Neural cell (in vitro differentiated cells): ENCODE measurements at regions not wholly inside any gene's neighbourhood (a gene's known extent, or its start where the extent isn't known, plus 50 kb on each side); places are given as distances from the start of the nearest gene placed in this dataset.

Experiments
- H2AFZ ChIP-seq: fragments of 200-600, 300-800 bp; sonication (generic), shearing (Covaris generic); 2 replicates; pipeline ENCODE4 v1.6.0; 2014; ENCODE audit warnings: low read depth, mild to moderate bottlenecking, antibody characterized with exemption, low read length, moderate library complexity
- H3F3A ChIP-seq: fragments of 200-600 bp; shearing (Covaris generic); 2 replicates; pipeline ENCODE4 v1.6.1; 2016; ENCODE audit warnings: mild to moderate bottlenecking, moderate library complexity, mixed read lengths, antibody characterized with exemption, low read length; ENCODE audit not compliant: insufficient read depth, poor library complexity, severe bottlenecking
- H3K27ac ChIP-seq: fragments of 200-600, 300-800 bp; sonication (generic), shearing (Covaris generic); 2 replicates; pipeline ENCODE4 v1.5.1; 2014; ENCODE audit warnings: mild to moderate bottlenecking, low read length, moderate library complexity
- H3K27me3 ChIP-seq: fragments of 300-800, 200-600 bp; sonication (generic), shearing (Covaris generic); 2 replicates; pipeline ENCODE4 v1.6.0; 2014; ENCODE audit warnings: mild to moderate bottlenecking, low read depth, low read length, moderate library complexity; ENCODE audit not compliant: insufficient read depth
- H3K36me3 ChIP-seq: fragments of 300-800, 200-600 bp; sonication (generic), shearing (Covaris generic); 2 replicates; pipeline ENCODE4 v1.5.1; 2014; ENCODE audit warnings: mild to moderate bottlenecking, antibody characterized with exemption, low read length, moderate library complexity; ENCODE audit not compliant: insufficient read depth
- H3K4me2 ChIP-seq: fragments of 300-800, 200-600 bp; sonication (generic), shearing (Covaris generic); 2 replicates; pipeline ENCODE4 v1.6.0; 2014; ENCODE audit warnings: mild to moderate bottlenecking, low read length
- H3K4me3 ChIP-seq: fragments of 300-800, 200-600 bp; sonication (generic), shearing (Covaris generic); 2 replicates; pipeline ENCODE4 v1.5.1; 2014; ENCODE audit warnings: mild to moderate bottlenecking, low read length, moderate library complexity
- H3K79me2 ChIP-seq: fragments of 200-600 bp; shearing (Covaris generic); replicated peaks from 2 replicates; pipeline ENCODE4 v1.6.0; 2014; ENCODE audit warnings: mild to moderate bottlenecking, low read length, moderate library complexity; ENCODE audit not compliant: insufficient read depth
- H3K9ac ChIP-seq: fragments of 300-800, 200-600 bp; sonication (generic), shearing (Covaris generic); 2 replicates; pipeline ENCODE4 v1.6.1; 2016; ENCODE audit warnings: mild to moderate bottlenecking, low read length, mixed read lengths
- H3K9me2 ChIP-seq: fragments of 200-600 bp; shearing (Covaris generic); 2 replicates; pipeline ENCODE4 v1.6.1; 2016; ENCODE audit warnings: mild to moderate bottlenecking, low read length, mixed read lengths; ENCODE audit not compliant: insufficient read depth
- H3K9me3 ChIP-seq: fragments of 200-600, 300-800 bp; sonication (generic), shearing (Covaris generic); 2 replicates; pipeline ENCODE4 v1.6.1; 2016; ENCODE audit warnings: mild to moderate bottlenecking, mixed run types, low read length, moderate library complexity, mixed read lengths
- H4K20me1 ChIP-seq: fragments of 200-600 bp; shearing (Covaris generic); 2 replicates; pipeline ENCODE4 v1.6.1; 2016; ENCODE audit warnings: mild to moderate bottlenecking, mixed run types; ENCODE audit not compliant: insufficient read depth
- EP300 ChIP-seq: fragments of 450-650 bp; conservative IDR thresholded peaks from 2 replicates; pipeline ENCODE4 v1.6.1; 2014; ENCODE audit warnings: antibody characterized with exemption, mild to moderate bottlenecking, moderate library complexity; ENCODE audit not compliant: poor library complexity, severe bottlenecking
- EZH2 ChIP-seq: fragments of 200-600, 300-800 bp; shearing (Covaris generic), sonication (generic); IDR thresholded peaks from 2 replicates; pipeline ENCODE4 v1.6.1; 2014; ENCODE audit warnings: antibody characterized with exemption, low read length, borderline replicate concordance, mild to moderate bottlenecking; ENCODE audit not compliant: insufficient read depth, poor library complexity, severe bottlenecking
- MXI1 ChIP-seq: fragments of 450-650 bp; conservative IDR thresholded peaks from 2 replicates; pipeline ENCODE4 v1.6.1; 2014; ENCODE audit warnings: antibody characterized with exemption, mild to moderate bottlenecking; ENCODE audit not compliant: poor library complexity, severe bottlenecking
- POLR2AphosphoS5 ChIP-seq: IDR thresholded peaks from 2 replicates; pipeline ENCODE4 v1.6.1; 2012
- RAD21 ChIP-seq: fragments of 450-650 bp; conservative IDR thresholded peaks from 2 replicates; pipeline ENCODE4 v1.6.1; 2014; ENCODE audit warnings: antibody characterized with exemption, mild to moderate bottlenecking, moderate library complexity
- SMC3 ChIP-seq: fragments of 450-650 bp; conservative IDR thresholded peaks from 2 replicates; pipeline ENCODE4 v1.6.1; 2014; ENCODE audit warnings: antibody characterized with exemption, mild to moderate bottlenecking, moderate library complexity; ENCODE audit not compliant: poor library complexity
- TAF1 ChIP-seq: IDR thresholded peaks from 2 replicates; pipeline ENCODE4 v1.6.1; 2012; ENCODE audit warnings: low read depth
- TF ChIP-seq, protein P1 (sequence below): fragments of 450-650 bp; IDR thresholded peaks from 2 replicates; pipeline ENCODE4 v1.5.1; 2014; ENCODE audit warnings: antibody characterized with exemption, mild to moderate bottlenecking, moderate library complexity; ENCODE audit not compliant: poor library complexity, severe bottlenecking
- TF ChIP-seq, protein P2 (sequence below): IDR thresholded peaks from 2 replicates; pipeline ENCODE4 v1.6.1; 2012; ENCODE audit warnings: borderline replicate concordance

DNA sequence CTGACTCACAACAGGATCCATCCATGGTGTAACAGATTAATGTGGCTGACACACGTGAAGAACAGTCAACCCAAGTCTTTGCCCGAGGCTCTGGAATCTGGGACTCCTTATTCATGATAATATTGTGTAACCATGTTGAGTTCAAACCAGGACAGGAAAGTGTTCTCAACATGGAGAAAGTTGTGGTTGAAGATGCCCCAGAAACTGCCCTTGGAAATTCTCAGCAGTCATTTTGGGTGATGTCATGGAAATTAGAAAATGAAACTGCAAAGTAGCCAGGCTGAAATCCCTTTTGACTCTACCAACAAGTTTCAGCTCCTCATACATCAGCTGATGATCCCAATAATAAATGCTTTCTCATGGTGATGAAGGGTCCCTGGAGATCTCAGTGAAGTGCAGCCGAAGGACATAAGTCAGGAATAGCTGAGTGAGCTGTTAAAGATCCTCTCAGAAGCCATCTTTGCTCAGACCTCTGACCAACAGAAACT, 307.7 kb downstream of the TNS1 start:
- H2AFZ ChIP-seq, result no peak overlapping the region
- H3K27ac ChIP-seq, result no peak overlapping the region
- no peak for TF ChIP-seq POLR2AphosphoS5
- TF ChIP-seq, protein P1, sequence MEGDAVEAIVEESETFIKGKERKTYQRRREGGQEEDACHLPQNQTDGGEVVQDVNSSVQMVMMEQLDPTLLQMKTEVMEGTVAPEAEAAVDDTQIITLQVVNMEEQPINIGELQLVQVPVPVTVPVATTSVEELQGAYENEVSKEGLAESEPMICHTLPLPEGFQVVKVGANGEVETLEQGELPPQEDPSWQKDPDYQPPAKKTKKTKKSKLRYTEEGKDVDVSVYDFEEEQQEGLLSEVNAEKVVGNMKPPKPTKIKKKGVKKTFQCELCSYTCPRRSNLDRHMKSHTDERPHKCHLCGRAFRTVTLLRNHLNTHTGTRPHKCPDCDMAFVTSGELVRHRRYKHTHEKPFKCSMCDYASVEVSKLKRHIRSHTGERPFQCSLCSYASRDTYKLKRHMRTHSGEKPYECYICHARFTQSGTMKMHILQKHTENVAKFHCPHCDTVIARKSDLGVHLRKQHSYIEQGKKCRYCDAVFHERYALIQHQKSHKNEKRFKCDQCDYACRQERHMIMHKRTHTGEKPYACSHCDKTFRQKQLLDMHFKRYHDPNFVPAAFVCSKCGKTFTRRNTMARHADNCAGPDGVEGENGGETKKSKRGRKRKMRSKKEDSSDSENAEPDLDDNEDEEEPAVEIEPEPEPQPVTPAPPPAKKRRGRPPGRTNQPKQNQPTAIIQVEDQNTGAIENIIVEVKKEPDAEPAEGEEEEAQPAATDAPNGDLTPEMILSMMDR, result no peak
- no peak for TF ChIP-seq EP300
- no peak for TF ChIP-seq MXI1
- no peak for TF ChIP-seq EZH2
- TF ChIP-seq, protein P2, sequence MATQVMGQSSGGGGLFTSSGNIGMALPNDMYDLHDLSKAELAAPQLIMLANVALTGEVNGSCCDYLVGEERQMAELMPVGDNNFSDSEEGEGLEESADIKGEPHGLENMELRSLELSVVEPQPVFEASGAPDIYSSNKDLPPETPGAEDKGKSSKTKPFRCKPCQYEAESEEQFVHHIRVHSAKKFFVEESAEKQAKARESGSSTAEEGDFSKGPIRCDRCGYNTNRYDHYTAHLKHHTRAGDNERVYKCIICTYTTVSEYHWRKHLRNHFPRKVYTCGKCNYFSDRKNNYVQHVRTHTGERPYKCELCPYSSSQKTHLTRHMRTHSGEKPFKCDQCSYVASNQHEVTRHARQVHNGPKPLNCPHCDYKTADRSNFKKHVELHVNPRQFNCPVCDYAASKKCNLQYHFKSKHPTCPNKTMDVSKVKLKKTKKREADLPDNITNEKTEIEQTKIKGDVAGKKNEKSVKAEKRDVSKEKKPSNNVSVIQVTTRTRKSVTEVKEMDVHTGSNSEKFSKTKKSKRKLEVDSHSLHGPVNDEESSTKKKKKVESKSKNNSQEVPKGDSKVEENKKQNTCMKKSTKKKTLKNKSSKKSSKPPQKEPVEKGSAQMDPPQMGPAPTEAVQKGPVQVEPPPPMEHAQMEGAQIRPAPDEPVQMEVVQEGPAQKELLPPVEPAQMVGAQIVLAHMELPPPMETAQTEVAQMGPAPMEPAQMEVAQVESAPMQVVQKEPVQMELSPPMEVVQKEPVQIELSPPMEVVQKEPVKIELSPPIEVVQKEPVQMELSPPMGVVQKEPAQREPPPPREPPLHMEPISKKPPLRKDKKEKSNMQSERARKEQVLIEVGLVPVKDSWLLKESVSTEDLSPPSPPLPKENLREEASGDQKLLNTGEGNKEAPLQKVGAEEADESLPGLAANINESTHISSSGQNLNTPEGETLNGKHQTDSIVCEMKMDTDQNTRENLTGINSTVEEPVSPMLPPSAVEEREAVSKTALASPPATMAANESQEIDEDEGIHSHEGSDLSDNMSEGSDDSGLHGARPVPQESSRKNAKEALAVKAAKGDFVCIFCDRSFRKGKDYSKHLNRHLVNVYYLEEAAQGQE, result no peak
- TF ChIP-seq RAD21, result no peak
- no peak for TF ChIP-seq TAF1
- TF ChIP-seq SMC3, result no peak
- H3K9ac ChIP-seq, result no peak overlapping the region
- no peaks in the 10 kb centered on the region for H3K79me2 ChIP-seq
- H3K36me3 ChIP-seq, result no peaks in the 10 kb centered on the region
- no peaks in the 10 kb centered on the region for H3K9me3 ChIP-seq
- no peaks in the 10 kb centered on the region for H4K20me1 ChIP-seq
- no peaks in the 10 kb centered on the region for H3K9me2 ChIP-seq
- no peaks in the 10 kb centered on the region for H3F3A ChIP-seq
- H3K27me3 ChIP-seq, result no peaks in the 10 kb centered on the region
- H3K4me3 ChIP-seq, result no peak overlapping the region
- no peak overlapping the region for H3K4me2 ChIP-seq

DNA sequence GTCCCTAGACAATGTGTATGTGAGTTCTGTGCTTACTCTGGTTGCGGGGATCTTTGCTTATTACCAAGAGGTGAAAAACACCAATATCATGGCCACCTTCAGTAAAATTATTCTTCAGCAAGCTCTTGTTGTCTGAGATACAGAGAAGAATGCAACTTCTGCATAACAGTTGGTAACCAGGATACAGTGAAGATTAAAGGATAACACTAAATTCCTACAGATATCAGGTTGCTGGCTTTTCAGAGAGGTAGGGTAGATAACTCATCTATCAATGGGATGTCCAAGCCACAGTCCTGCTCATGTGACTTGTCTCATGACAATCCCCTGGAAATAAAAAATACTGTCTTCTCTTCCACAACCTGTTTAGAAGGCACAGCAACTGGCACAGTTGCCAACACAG, 308.5 kb downstream of the TNS1 start:
- no peaks in the 10 kb centered on the region for H4K20me1 ChIP-seq

More for the DNA sequence above, 308.5 kb downstream of the TNS1 start:
- Histone ChIP-seq H3K27me3 (no peaks in the 10 kb centered on the region), H3K9me2 (no peaks in the 10 kb centered on the region), H3K4me3 (no peak overlapping the region), H3K36me3 (no peaks in the 10 kb centered on the region), H3K9me3 (no peaks in the 10 kb centered on the region), H3F3A (no peaks in the 10 kb centered on the region), H3K9ac (no peak overlapping the region), H3K4me2 (no peak overlapping the region), H2AFZ (no peak overlapping the region), H3K79me2 (no peaks in the 10 kb centered on the region), H3K27ac (no peak overlapping the region)
- TF ChIP-seq RAD21, result no peak
- no peak for TF ChIP-seq MXI1
- TF ChIP-seq, protein P1, result no peak
- TF ChIP-seq, protein P2, result no peak
- no peak for TF ChIP-seq POLR2AphosphoS5
- TF ChIP-seq EP300, result no peak
